Astrocyte (in vitro differentiated cells and primary cell): ENCODE measurements at regions not wholly inside any gene's neighbourhood (a gene's known extent, or its start where the extent isn't known, plus 50 kb on each side); places are given as distances from the start of the nearest gene placed in this dataset.

Experiments
- DNase-seq: peaks from one replicate; pipeline ENCODE4 v3.0.0-alpha.2; 2010; ENCODE audit warnings: low read depth
- FAIRE-seq: peaks from 2 replicates; lab custom pipeline; 2011; peaks lifted over from hg19 to GRCh38; lab: Jason Lieb, UNC
- H2AFZ ChIP-seq: 2 replicates; pipeline ENCODE4 v1.6.0; 2012; ENCODE audit warnings: low read depth, low read length, inconsistent platforms
- H3K27ac ChIP-seq: 2 replicates; pipeline ENCODE4 v1.5.1; 2011; ENCODE audit warnings: low read depth, low read length, inconsistent platforms
- H3K27me3 ChIP-seq: 2 replicates; pipeline ENCODE4 v1.6.0; 2011; ENCODE audit warnings: low read length, inconsistent platforms; ENCODE audit not compliant: insufficient read depth
- H3K36me3 ChIP-seq: 2 replicates; pipeline ENCODE4 v1.5.1; 2011; ENCODE audit warnings: low read length, inconsistent platforms; ENCODE audit not compliant: insufficient read depth
- H3K4me1 ChIP-seq: 2 replicates; pipeline ENCODE4 v1.5.1; 2011; ENCODE audit warnings: low read length, inconsistent platforms; ENCODE audit not compliant: insufficient read depth
- H3K4me2 ChIP-seq: 2 replicates; pipeline ENCODE4 v1.6.0; 2012; ENCODE audit warnings: low read length, inconsistent platforms
- H3K4me3 ChIP-seq: 2 replicates; pipeline ENCODE4 v1.5.1; 2011; ENCODE audit warnings: low read depth, mild to moderate bottlenecking, low read length, inconsistent platforms; ENCODE audit not compliant: insufficient read depth
- H3K79me2 ChIP-seq: 2 replicates; pipeline ENCODE4 v1.6.0; 2012; ENCODE audit warnings: mild to moderate bottlenecking, low read length, inconsistent platforms; ENCODE audit not compliant: insufficient read depth
- H3K9ac ChIP-seq: 2 replicates; pipeline ENCODE4 v1.6.0; 2012; ENCODE audit warnings: mild to moderate bottlenecking, low read length, inconsistent platforms
- H3K9me3 ChIP-seq: 2 replicates; pipeline ENCODE4 v1.5.1; 2012; ENCODE audit warnings: low read depth, mild to moderate bottlenecking, low read length, inconsistent platforms; ENCODE audit not compliant: insufficient read depth
- H4K20me1 ChIP-seq: 2 replicates; pipeline ENCODE4 v1.6.0; 2012; ENCODE audit warnings: low read length, inconsistent platforms; ENCODE audit not compliant: insufficient read depth
- H3K27ac Mint-ChIP-seq: one replicate; pipeline ENCODE4 v1.8.0; 2021; ENCODE audit warnings: mild to moderate bottlenecking, mixed read lengths; ENCODE audit not compliant: unreplicated experiment
- H3K27me3 Mint-ChIP-seq: one replicate; pipeline ENCODE4 v1.8.0; 2021; ENCODE audit warnings: low read depth, mixed read lengths; ENCODE audit not compliant: unreplicated experiment
- H3K36me3 Mint-ChIP-seq: one replicate; pipeline ENCODE4 v1.8.0; 2021; ENCODE audit warnings: low read depth, mixed read lengths; ENCODE audit not compliant: unreplicated experiment
- H3K4me1 Mint-ChIP-seq: one replicate; pipeline ENCODE4 v1.8.0; 2021; ENCODE audit warnings: low read depth, mixed read lengths; ENCODE audit not compliant: unreplicated experiment
- H3K4me3 Mint-ChIP-seq: one replicate; pipeline ENCODE4 v1.8.0; 2021; ENCODE audit warnings: mild to moderate bottlenecking, moderate library complexity, mixed read lengths; ENCODE audit not compliant: unreplicated experiment
- H3K9me3 Mint-ChIP-seq: one replicate; pipeline ENCODE4 v1.8.0; 2021; ENCODE audit warnings: mild to moderate bottlenecking, mixed read lengths; ENCODE audit not compliant: unreplicated experiment
- CTCF ChIP-seq: IDR thresholded peaks from 2 replicates; pipeline ENCODE4 v1.5.1; 2011; ENCODE audit warnings: low read depth, mild to moderate bottlenecking, inconsistent platforms, low read length, moderate library complexity; ENCODE audit not compliant: insufficient read depth
- EZH2 ChIP-seq: IDR thresholded peaks from 2 replicates; pipeline ENCODE4 v1.6.1; 2012; ENCODE audit warnings: mild to moderate bottlenecking, low read length, inconsistent platforms; ENCODE audit not compliant: insufficient read depth

- H3K27ac ChIP-seq, result no peak overlapping the region
- DNase-seq (no peak), FAIRE-seq (no peak)
- H3K36me3 ChIP-seq, result no peaks in the 10 kb centered on the region
- H2AFZ ChIP-seq, result no peak overlapping the region
- no peaks in the 10 kb centered on the region for H3K9me3 Mint-ChIP-seq
- H3K4me1 Mint-ChIP-seq, result peaks cover 10% of the 10 kb centered on the region
- H3K4me3 Mint-ChIP-seq, result no peak overlapping the region
- H3K4me1 ChIP-seq, result no peaks in the 10 kb centered on the region
- no peaks in the 10 kb centered on the region for H3K79me2 ChIP-seq
- H4K20me1 ChIP-seq, result no peaks in the 10 kb centered on the region
- no peak overlapping the region for H3K27ac Mint-ChIP-seq
- H3K36me3 Mint-ChIP-seq, result no peaks in the 10 kb centered on the region
- TF ChIP-seq EZH2 (no peak), CTCF (no peak)
- no peaks in the 10 kb centered on the region for H3K27me3 ChIP-seq
- H3K27me3 Mint-ChIP-seq, result no peaks in the 10 kb centered on the region
- H3K9me3 ChIP-seq, result no peaks in the 10 kb centered on the region
- H3K4me2 ChIP-seq, result no peak overlapping the region
- no peak overlapping the region for H3K4me3 ChIP-seq
- H3K9ac ChIP-seq, result no peak overlapping the region
Measured at GRCh38 chr3:107275511-107275910, 101.7 kb upstream of the CCDC54 start.

GRCh38 chr3:107283948-107284347 lies 93.3 kb upstream of the CCDC54 start:
- TF ChIP-seq CTCF, result no peak
- TF ChIP-seq EZH2, result no peak
- Histone ChIP-seq H4K20me1 (no peaks in the 10 kb centered on the region), H3K9ac (no peak overlapping the region), H3K36me3 (no peaks in the 10 kb centered on the region), H2AFZ (no peak overlapping the region), H3K9me3 (no peaks in the 10 kb centered on the region), H3K4me3 (no peak overlapping the region), H3K4me2 (no peak overlapping the region), H3K27ac (no peak overlapping the region), H3K4me1 (no peaks in the 10 kb centered on the region), H3K27me3 (no peaks in the 10 kb centered on the region), H3K79me2 (no peaks in the 10 kb centered on the region)
- FAIRE-seq, result no peak
- H3K4me3 Mint-ChIP-seq, result no peak overlapping the region
- H3K9me3 Mint-ChIP-seq, result no peaks in the 10 kb centered on the region
- no peaks in the 10 kb centered on the region for H3K27me3 Mint-ChIP-seq
- peaks cover 9% of the 10 kb centered on the region for H3K4me1 Mint-ChIP-seq
- peak; percentile 17 for DNase-seq
- no peaks in the 10 kb centered on the region for H3K36me3 Mint-ChIP-seq
- no peak overlapping the region for H3K27ac Mint-ChIP-seq

- Histone ChIP-seq H3K27ac (no peak overlapping the region), H3K9ac (no peak overlapping the region), H2AFZ (no peak overlapping the region), H3K9me3 (no peaks in the 10 kb centered on the region), H3K4me1 (no peaks in the 10 kb centered on the region), H4K20me1 (no peaks in the 10 kb centered on the region), H3K36me3 (no peaks in the 10 kb centered on the region), H3K4me2 (no peak overlapping the region), H3K79me2 (no peaks in the 10 kb centered on the region), H3K27me3 (no peaks in the 10 kb centered on the region), H3K4me3 (no peak overlapping the region)
- H3K9me3 Mint-ChIP-seq, result no peaks in the 10 kb centered on the region
- DNase-seq (peak; percentile 16), FAIRE-seq (peak; percentile 26)
- no peak for TF ChIP-seq EZH2
- TF ChIP-seq CTCF, result no peak
- H3K4me1 Mint-ChIP-seq, result peaks cover 9% of the 10 kb centered on the region
- H3K27ac Mint-ChIP-seq, result no peak overlapping the region
- H3K27me3 Mint-ChIP-seq, result no peaks in the 10 kb centered on the region
- no peaks in the 10 kb centered on the region for H3K36me3 Mint-ChIP-seq
- H3K4me3 Mint-ChIP-seq, result no peak overlapping the region
Measured at GRCh38 chr3:107284612-107285011, 92.6 kb upstream of the CCDC54 start.
